IPS-NIHi11 (cell line): ENCODE measurements at regions not wholly inside any gene's neighbourhood (a gene's known extent, or its start where the extent isn't known, plus 50 kb on each side); places are given as distances from the start of the nearest gene placed in this dataset.
"Not testable (repeated sequence)": the region's sequence is repeated elsewhere in the genome, so short reads cannot be mapped to it uniquely, and the experiment has no call there.

Source experiments
- DNase-seq: peaks from one replicate; pipeline ENCODE4 v3.0.0; 2012; ENCODE audit warnings: mixed read lengths, low spot score

GRCh38 chr5:102666164-102666946 lies 88.8 kb upstream of the PAM start:
- peak; percentile 25 for DNase-seq

- DNase-seq: peak; percentile 17
These were observed 86.7 kb upstream of the PAM start for GRCh38 chr5:102668220-102668932.

- peak; percentile 65 for DNase-seq
These were observed 84.8 kb upstream of the PAM start for GRCh38 chr5:102670224-102670836.

GRCh38 chr5:102671033-102671734 lies 83.9 kb upstream of the PAM start:
- DNase-seq: not testable (repeated sequence)

GRCh38 chr5:102678267-102679058 lies 76.6 kb upstream of the PAM start:
- DNase-seq: no peak

GRCh38 chr5:102681403-102681983 lies 73.6 kb upstream of the PAM start:
- peak; percentile 75 for DNase-seq

- DNase-seq: no peak
These were observed 72.9 kb upstream of the PAM start for GRCh38 chr5:102682101-102682647.

GRCh38 chr5:102688076-102688475 lies 67.0 kb upstream of the PAM start:
- DNase-seq: not testable (repeated sequence)

GRCh38 chr5:102688581-102689342 lies 66.3 kb upstream of the PAM start:
- not testable (repeated sequence) for DNase-seq

GRCh38 chr5:102690910-102691309 lies 64.2 kb upstream of the PAM start:
- DNase-seq: no peak

- DNase-seq: no peak
These were observed 63.7 kb upstream of the PAM start for GRCh38 chr5:102691434-102691833.

GRCh38 chr5:102700120-102700831 lies 54.8 kb upstream of the PAM start:
- DNase-seq: no peak

GRCh38 chr5:102700916-102701315 lies 54.2 kb upstream of the PAM start:
- DNase-seq: no peak

- DNase-seq: no peak
These were observed 53.4 kb upstream of the PAM start for GRCh38 chr5:102701748-102702147.
